ENCODE measurements at regions not wholly inside any gene's neighbourhood (a gene's known extent, or its start where the extent isn't known, plus 50 kb on each side); places are given as distances from the start of the nearest gene placed in this dataset.

GRCh38 chr4:111502626-111503025 lies 642.6 kb upstream of the FAM241A start:
- TF ChIP-seq CTCF (optimal IDR thresholded peaks at IDR 0.05 in 1 of 3, IDR thresholded peaks at IDR 0.05 in 1 of 3, conservative IDR thresholded peaks at IDR 0.05 in 1 of 3; ENCODE audit: extremely low read depth in 1 of 3, insufficient read depth in 2 of 3, low read length in 3 of 3) (no peak), EZH2 (IDR thresholded peaks at IDR 0.05; ENCODE audit: low read length) (no peak)
- no peak overlapping the region for H3K4me3 ChIP-seq (ENCODE audit: control insufficient read depth in 2 of 3, extremely low read depth in 1 of 3, insufficient read depth in 2 of 3, low read depth in 1 of 3, low read length in 3 of 3)
- no peaks in the 10 kb centered on the region for H3K9me1 ChIP-seq (ENCODE audit: control insufficient read depth, extremely low read depth, insufficient read depth, low read length)
- DNase-seq (ENCODE audit: low read depth, low spot score) (no peak), FAIRE-seq (no peak)
- H4K20me1 ChIP-seq (ENCODE audit: control insufficient read depth, extremely low read depth, insufficient read depth, low read length): no peaks in the 10 kb centered on the region
- H3K9me3 ChIP-seq (ENCODE audit: control insufficient read depth, low read depth, low read length): no peaks in the 10 kb centered on the region
- no peaks in the 10 kb centered on the region for H3K36me3 ChIP-seq (ENCODE audit: control insufficient read depth in 2 of 2, extremely low read depth in 1 of 2, insufficient read depth in 2 of 2, low read length in 2 of 2)
- H3K4me2 ChIP-seq (ENCODE audit: control insufficient read depth, extremely low read depth, insufficient read depth, low read depth, low read length): no peak overlapping the region
- no peaks in the 10 kb centered on the region for H3K79me2 ChIP-seq (ENCODE audit: control insufficient read depth, insufficient read depth, low read length)
- no peak overlapping the region for H3K27ac ChIP-seq (ENCODE audit: control insufficient read depth, insufficient read depth, low read length)
- dilution Hi-C loops (cut with MboI; ENCODE audit: extremely low pct_ligation_motif_present, low sequenced_read_pairs): no loop called here
- no peak overlapping the region for H2AFZ ChIP-seq (ENCODE audit: control insufficient read depth, low read length)
- no peaks in the 10 kb centered on the region for H3K4me1 ChIP-seq (ENCODE audit: control insufficient read depth, extremely low read depth, insufficient read depth, low read length)
- no peaks in the 10 kb centered on the region for H3K27me3 ChIP-seq (ENCODE audit: control insufficient read depth, extremely low read depth, insufficient read depth, low read length)
- no peak overlapping the region for H3K9ac ChIP-seq (ENCODE audit: control insufficient read depth, extremely low read depth, insufficient read depth, low read length)

- DNase-seq (ENCODE audit: low read depth, low spot score) (no peak), FAIRE-seq (no peak)
- H3K27ac ChIP-seq (ENCODE audit: control insufficient read depth, insufficient read depth, low read length): no peak overlapping the region
- H3K9me1 ChIP-seq (ENCODE audit: control insufficient read depth, extremely low read depth, insufficient read depth, low read length): no peaks in the 10 kb centered on the region
- H3K4me1 ChIP-seq (ENCODE audit: control insufficient read depth, extremely low read depth, insufficient read depth, low read length): peaks cover 2% of the 10 kb centered on the region
- H3K4me3 ChIP-seq (ENCODE audit: control insufficient read depth in 2 of 3, extremely low read depth in 1 of 3, insufficient read depth in 2 of 3, low read depth in 1 of 3, low read length in 3 of 3): no peak overlapping the region
- H3K79me2 ChIP-seq (ENCODE audit: control insufficient read depth, insufficient read depth, low read length): no peaks in the 10 kb centered on the region
- no peaks in the 10 kb centered on the region for H3K36me3 ChIP-seq (ENCODE audit: control insufficient read depth in 2 of 2, extremely low read depth in 1 of 2, insufficient read depth in 2 of 2, low read length in 2 of 2)
- no peak overlapping the region for H3K9ac ChIP-seq (ENCODE audit: control insufficient read depth, extremely low read depth, insufficient read depth, low read length)
- dilution Hi-C loops (cut with MboI; ENCODE audit: extremely low pct_ligation_motif_present, low sequenced_read_pairs): no loop called here
- H3K4me2 ChIP-seq (ENCODE audit: control insufficient read depth, extremely low read depth, insufficient read depth, low read depth, low read length): no peak overlapping the region
- no peak for TF ChIP-seq EZH2 (IDR thresholded peaks at IDR 0.05; ENCODE audit: low read length)
- TF ChIP-seq CTCF (optimal IDR thresholded peaks at IDR 0.05 in 1 of 3, IDR thresholded peaks at IDR 0.05 in 1 of 3, conservative IDR thresholded peaks at IDR 0.05 in 1 of 3; ENCODE audit: extremely low read depth in 1 of 3, insufficient read depth in 2 of 3, low read length in 3 of 3): no peak
- H2AFZ ChIP-seq (ENCODE audit: control insufficient read depth, low read length): no peak overlapping the region
- no peaks in the 10 kb centered on the region for H3K9me3 ChIP-seq (ENCODE audit: control insufficient read depth, low read depth, low read length)
- no peaks in the 10 kb centered on the region for H4K20me1 ChIP-seq (ENCODE audit: control insufficient read depth, extremely low read depth, insufficient read depth, low read length)
- no peaks in the 10 kb centered on the region for H3K27me3 ChIP-seq (ENCODE audit: control insufficient read depth, extremely low read depth, insufficient read depth, low read length)
These were observed 638.5 kb upstream of the FAM241A start for GRCh38 chr4:111506706-111507105.

All from keratinocyte (primary cell).